OCI-LY7 (cell line): ENCODE measurements at regions not wholly inside any gene's neighbourhood (a gene's known extent, or its start where the extent isn't known, plus 50 kb on each side); places are given as distances from the start of the nearest gene placed in this dataset.
"Not testable (repeated sequence)": the region's sequence is repeated elsewhere in the genome, so short reads cannot be mapped to it uniquely, and the experiment has no call there.

Experiments used
- BruUV-seq: library from RNA; stranded (reverse); fragments of 400-500 nt; replicated peaks from 2 replicates; lab custom pipeline; 2021; lab: Mats Ljungman, UMichigan
- CTCF ChIA-PET: fragments of 300-600 bp; sonication (Branson Sonifier 250); formaldehyde crosslinking; loops from one replicate; lab custom pipeline; 2022; ENCODE audit warnings: antibody characterized with exemption; ENCODE audit not compliant: unreplicated experiment; lab: Charles Lee
- POLR2A ChIA-PET: fragments of 300-600 bp; sonication (Branson Sonifier 250); formaldehyde crosslinking; loops from one replicate; lab custom pipeline; 2022; ENCODE audit warnings: antibody characterized with exemption; lab: Charles Lee
- DNase-seq: peaks from one replicate; pipeline ENCODE4 v3.0.0-alpha.2; 2015; ENCODE audit warnings: low spot score
- H2AFZ ChIP-seq: fragments of 200-600 bp; sonication (generic), shearing (Covaris generic); 2 replicates; pipeline ENCODE4 v1.6.1; 2014; ENCODE audit warnings: mild to moderate bottlenecking, antibody characterized with exemption, low read length, moderate library complexity
- H3K27ac ChIP-seq: fragments of 200-600 bp; sonication (generic); 2 replicates; pipeline ENCODE4 v1.5.1; 2014; ENCODE audit warnings: mixed run types, low read depth, mild to moderate bottlenecking, moderate library complexity, low read length, inconsistent platforms; ENCODE audit not compliant: poor library complexity, severe bottlenecking
- H3K36me3 ChIP-seq: fragments of 200-600 bp; sonication (generic); 2 replicates; pipeline ENCODE4 v1.6.1; 2014; ENCODE audit warnings: mild to moderate bottlenecking, antibody characterized with exemption, low read length, moderate library complexity, mixed read lengths; ENCODE audit not compliant: insufficient read depth
- H3K4me1 ChIP-seq: fragments of 200-600 bp; sonication (generic); 2 replicates; pipeline ENCODE4 v1.5.1; 2014; ENCODE audit warnings: mild to moderate bottlenecking, low read length; ENCODE audit not compliant: insufficient read depth, poor library complexity, severe bottlenecking
- H3K4me2 ChIP-seq: fragments of 200-600 bp; sonication (generic); 2 replicates; pipeline ENCODE4 v1.6.1; 2014; ENCODE audit warnings: mild to moderate bottlenecking, low read length
- H3K4me3 ChIP-seq: fragments of 200-600 bp; sonication (generic); 2 replicates; pipeline ENCODE4 v1.5.1; 2014; ENCODE audit warnings: mild to moderate bottlenecking, low read depth, low read length; ENCODE audit not compliant: poor library complexity, severe bottlenecking
- H3K79me2 ChIP-seq: fragments of 200-600 bp; sonication (generic); 2 replicates; pipeline ENCODE4 v1.6.1; 2016; ENCODE audit warnings: low read depth, mild to moderate bottlenecking, low read length, moderate library complexity, mixed read lengths; ENCODE audit not compliant: insufficient read depth
- H3K9me2 ChIP-seq: fragments of 200-600 bp; sonication (generic); 2 replicates; pipeline ENCODE4 v1.6.1; 2016; ENCODE audit warnings: mild to moderate bottlenecking, low read length, mixed read lengths; ENCODE audit not compliant: insufficient read depth
- H3K9me3 ChIP-seq: fragments of 200-600 bp; sonication (generic); 2 replicates; pipeline ENCODE4 v1.6.1; 2014; ENCODE audit warnings: mild to moderate bottlenecking, mixed run types, low read length, mixed read lengths
- H4K20me1 ChIP-seq: fragments of 200-600 bp; sonication (generic); 2 replicates; pipeline ENCODE4 v1.6.1; 2014; ENCODE audit warnings: mild to moderate bottlenecking, antibody characterized with exemption, low read length, moderate library complexity, mixed read lengths; ENCODE audit not compliant: insufficient read depth
- CTCF ChIP-seq: fragments of 200-600 bp; sonication (generic); conservative IDR thresholded peaks from 2 replicates; pipeline ENCODE4 v1.5.1; 2014; ENCODE audit warnings: mild to moderate bottlenecking, antibody characterized with exemption, low read length, moderate library complexity, mixed read lengths
- EZH2phosphoT487 ChIP-seq: fragments of 200-600 bp; sonication (generic); IDR thresholded peaks from 2 replicates; pipeline ENCODE4 v1.6.1; 2018; ENCODE audit warnings: low read depth, borderline replicate concordance, mild to moderate bottlenecking, mixed run types, antibody characterized with exemption, low read length, moderate library complexity, mixed read lengths
- intact Hi-C: fragments of 100-400 bp; cut with micrococcal nuclease; formaldehyde crosslinking; loops from one replicate; pipeline ENCODE4 v1.10.0; 2022; ENCODE audit not compliant: unreplicated experiment

DNA sequence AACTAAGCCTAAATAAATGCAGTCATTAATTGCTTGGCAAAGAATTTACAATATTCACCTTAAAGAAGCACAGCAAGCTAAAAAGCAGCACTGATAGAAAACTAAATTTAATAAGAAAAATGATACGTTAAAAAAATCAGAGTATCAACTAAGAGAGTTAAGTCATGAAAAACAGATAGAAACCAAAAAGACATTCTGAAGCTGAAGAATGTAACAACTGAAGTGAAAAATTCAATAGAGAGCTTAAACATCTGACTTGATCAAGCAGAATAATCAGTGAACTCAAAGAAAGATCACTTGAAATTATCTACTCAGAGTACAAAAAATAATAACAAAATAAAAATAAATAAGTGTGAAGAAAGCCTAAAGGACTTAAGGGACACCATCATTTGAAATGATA, 588.0 kb upstream of the HS3ST1 start:
- Histone ChIP-seq H3K9me3 (no peaks in the 10 kb centered on the region; the same call in 1 of the 2 replicates), H3K4me3 (no peak overlapping the region), H2AFZ (no peak overlapping the region), H3K4me2 (no peak overlapping the region), H4K20me1 (no peaks in the 10 kb centered on the region), H3K27ac (no peak overlapping the region), H3K79me2 (no peaks in the 10 kb centered on the region), H3K9me2 (no peaks in the 10 kb centered on the region), H3K36me3 (no peaks in the 10 kb centered on the region), H3K4me1 (no peaks in the 10 kb centered on the region)
- intact Hi-C loops = no loop called here
- POLR2A ChIA-PET = interaction anchor here (0.7 kb wide), 1 partner anchor 512 kb away, joined by 3 read pairs; no protein-coding TSS in a partner anchor
- BruUV-seq = no TSS peak
- DNase-seq = no peak
- CTCF ChIA-PET = no interaction called here
- TF ChIP-seq CTCF (no peak), EZH2phosphoT487 (no peak)

- no peak for DNase-seq
- BruUV-seq = no TSS peak
- Histone ChIP-seq H3K9me2 (no peaks in the 10 kb centered on the region), H3K4me1 (no peaks in the 10 kb centered on the region), H3K27ac (no peak overlapping the region), H3K4me3 (no peak overlapping the region), H2AFZ (no peak overlapping the region), H3K36me3 (no peaks in the 10 kb centered on the region), H3K79me2 (no peaks in the 10 kb centered on the region), H4K20me1 (no peaks in the 10 kb centered on the region), H3K9me3 (no peaks in the 10 kb centered on the region), H3K4me2 (no peak overlapping the region)
- TF ChIP-seq EZH2phosphoT487 = no peak
- no peak for TF ChIP-seq CTCF
- ChIA-PET POLR2A (no interaction called here), CTCF (no interaction called here)
- intact Hi-C loops = no loop called here
Observed at GRCh38 chr4:12005471-12005870, 576.8 kb upstream of the HS3ST1 start.

GRCh38 chr4:11996581-11996980, 567.9 kb upstream of the HS3ST1 start:
- H3K79me2 ChIP-seq, DNase-seq, H3K4me3 ChIP-seq, intact Hi-C loops, BruUV-seq, H3K9me2 ChIP-seq, POLR2A ChIA-PET, H4K20me1 ChIP-seq, H3K36me3 ChIP-seq, H3K4me1 ChIP-seq, H3K27ac ChIP-seq, CTCF ChIA-PET, H3K9me3 ChIP-seq, H3K4me2 ChIP-seq, H2AFZ ChIP-seq: not testable (repeated sequence)
